HepG2 (cell line): ENCODE measurements at regions not wholly inside any gene's neighbourhood (a gene's known extent, or its start where the extent isn't known, plus 50 kb on each side); places are given as distances from the start of the nearest gene placed in this dataset.

Experiments
- ARNT ChIP-seq: fragments of 450-650 bp; IDR thresholded peaks from 2 replicates; pipeline ENCODE4 v1.6.1; 2017
- ATM ChIP-seq: fragments of 450-650 bp; IDR thresholded peaks from 2 replicates; pipeline ENCODE4 v1.7.1; 2017; ENCODE audit warnings: mild to moderate bottlenecking, borderline replicate concordance
- HCFC1 ChIP-seq: fragments of 150-350 bp; IDR thresholded peaks from 2 replicates; pipeline ENCODE4 v1.6.1; 2014; ENCODE audit warnings: low read depth, low read length
- KLF16 ChIP-seq, 2 experiments: sonication (generic) in 1 of 2; formaldehyde crosslinking in 1 of 2; IDR thresholded peaks; 2 replicates each; pipeline versions ENCODE4 v1.6.1 to v1.8.0; 2016 to 2023; ENCODE audit warnings: missing genetic modification reagents in 2 of 2, missing compliant biosample characterization in 1 of 2
- KMT2B ChIP-seq: IDR thresholded peaks from 2 replicates; pipeline ENCODE4 v1.6.1; 2016; ENCODE audit warnings: missing genetic modification reagents, missing compliant biosample characterization
- ZNF781 ChIP-seq: sonication (generic); formaldehyde crosslinking; IDR thresholded peaks from 2 replicates; pipeline ENCODE4 v1.5.1; 2020; ENCODE audit warnings: borderline replicate concordance, mild to moderate bottlenecking, missing genetic modification reagents; ENCODE audit errors: not compliant biosample characterization
- ZZZ3 ChIP-seq: sonication (generic); formaldehyde crosslinking; IDR thresholded peaks from 2 replicates; pipeline ENCODE4 v1.4.0; 2020; ENCODE audit warnings: missing genetic modification reagents, mild to moderate bottlenecking, borderline replicate concordance
- TF ChIP-seq, protein P1 (sequence below): IDR thresholded peaks from 2 replicates; pipeline ENCODE4 v1.6.1; 2016; ENCODE audit warnings: low read depth, control low read depth
- TF ChIP-seq, protein P2 (sequence below): sonication (generic); formaldehyde crosslinking; IDR thresholded peaks from 2 replicates; pipeline ENCODE4 v1.4.0; 2020; ENCODE audit warnings: missing genetic modification reagents
- TF ChIP-seq, protein P3 (sequence below): sonication (generic); formaldehyde crosslinking; IDR thresholded peaks from 2 replicates; pipeline ENCODE4 v1.8.0; 2022; ENCODE audit warnings: mild to moderate bottlenecking, missing genetic modification reagents
- TF ChIP-seq, protein P4 (sequence below): IDR thresholded peaks from 2 replicates; pipeline ENCODE4 v1.6.1; 2016; ENCODE audit warnings: missing genetic modification reagents, missing compliant biosample characterization
- TF ChIP-seq, protein P5 (sequence below): sonication (generic); formaldehyde crosslinking; IDR thresholded peaks from 2 replicates; pipeline ENCODE4 v1.4.0; 2020; ENCODE audit warnings: missing genetic modification reagents, borderline replicate concordance
- TF ChIP-seq, protein P6 (sequence below): sonication (generic); formaldehyde crosslinking; IDR thresholded peaks from 2 replicates; pipeline ENCODE4 v1.4.0; 2020; ENCODE audit warnings: missing genetic modification reagents

DNA sequence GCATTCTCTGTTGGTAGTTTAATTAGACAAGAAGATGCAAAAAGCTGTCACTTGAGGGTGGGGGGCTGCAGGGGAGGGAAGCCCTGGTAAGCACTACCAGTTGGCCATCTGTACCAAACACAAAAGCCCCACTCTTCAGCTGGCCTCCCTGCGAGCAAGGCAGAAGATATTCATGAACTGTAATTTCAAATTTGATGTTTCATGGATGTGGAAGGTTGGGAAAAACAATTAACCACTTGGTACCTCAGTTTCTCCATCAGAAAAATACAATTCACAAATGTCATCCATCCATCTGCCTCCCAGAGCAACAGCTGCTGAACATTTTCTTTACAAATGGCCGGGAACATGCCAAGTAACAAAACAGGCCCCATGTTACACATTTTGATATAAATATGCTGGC lies 265.3 kb downstream of the HNRNPD start (continued):
- TF ChIP-seq, protein P1, sequence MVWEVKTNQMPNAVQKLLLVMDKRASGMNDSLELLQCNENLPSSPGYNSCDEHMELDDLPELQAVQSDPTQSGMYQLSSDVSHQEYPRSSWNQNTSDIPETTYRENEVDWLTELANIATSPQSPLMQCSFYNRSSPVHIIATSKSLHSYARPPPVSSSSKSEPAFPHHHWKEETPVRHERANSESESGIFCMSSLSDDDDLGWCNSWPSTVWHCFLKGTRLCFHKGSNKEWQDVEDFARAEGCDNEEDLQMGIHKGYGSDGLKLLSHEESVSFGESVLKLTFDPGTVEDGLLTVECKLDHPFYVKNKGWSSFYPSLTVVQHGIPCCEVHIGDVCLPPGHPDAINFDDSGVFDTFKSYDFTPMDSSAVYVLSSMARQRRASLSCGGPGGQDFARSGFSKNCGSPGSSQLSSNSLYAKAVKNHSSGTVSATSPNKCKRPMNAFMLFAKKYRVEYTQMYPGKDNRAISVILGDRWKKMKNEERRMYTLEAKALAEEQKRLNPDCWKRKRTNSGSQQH (CRISPR knock-in tag), result no peak
- TF ChIP-seq, protein P2, sequence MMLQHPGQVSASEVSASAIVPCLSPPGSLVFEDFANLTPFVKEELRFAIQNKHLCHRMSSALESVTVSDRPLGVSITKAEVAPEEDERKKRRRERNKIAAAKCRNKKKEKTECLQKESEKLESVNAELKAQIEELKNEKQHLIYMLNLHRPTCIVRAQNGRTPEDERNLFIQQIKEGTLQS (CRISPR knock-in tag), result no peak
- TF ChIP-seq, protein P3, sequence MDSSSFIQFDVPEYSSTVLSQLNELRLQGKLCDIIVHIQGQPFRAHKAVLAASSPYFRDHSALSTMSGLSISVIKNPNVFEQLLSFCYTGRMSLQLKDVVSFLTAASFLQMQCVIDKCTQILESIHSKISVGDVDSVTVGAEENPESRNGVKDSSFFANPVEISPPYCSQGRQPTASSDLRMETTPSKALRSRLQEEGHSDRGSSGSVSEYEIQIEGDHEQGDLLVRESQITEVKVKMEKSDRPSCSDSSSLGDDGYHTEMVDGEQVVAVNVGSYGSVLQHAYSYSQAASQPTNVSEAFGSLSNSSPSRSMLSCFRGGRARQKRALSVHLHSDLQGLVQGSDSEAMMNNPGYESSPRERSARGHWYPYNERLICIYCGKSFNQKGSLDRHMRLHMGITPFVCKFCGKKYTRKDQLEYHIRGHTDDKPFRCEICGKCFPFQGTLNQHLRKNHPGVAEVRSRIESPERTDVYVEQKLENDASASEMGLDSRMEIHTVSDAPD (CRISPR knock-in tag), result no peak
- TF ChIP-seq, protein P4, sequence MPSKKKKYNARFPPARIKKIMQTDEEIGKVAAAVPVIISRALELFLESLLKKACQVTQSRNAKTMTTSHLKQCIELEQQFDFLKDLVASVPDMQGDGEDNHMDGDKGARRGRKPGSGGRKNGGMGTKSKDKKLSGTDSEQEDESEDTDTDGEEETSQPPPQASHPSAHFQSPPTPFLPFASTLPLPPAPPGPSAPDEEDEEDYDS (CRISPR knock-in tag), result no peak
- TF ChIP-seq, protein P5, sequence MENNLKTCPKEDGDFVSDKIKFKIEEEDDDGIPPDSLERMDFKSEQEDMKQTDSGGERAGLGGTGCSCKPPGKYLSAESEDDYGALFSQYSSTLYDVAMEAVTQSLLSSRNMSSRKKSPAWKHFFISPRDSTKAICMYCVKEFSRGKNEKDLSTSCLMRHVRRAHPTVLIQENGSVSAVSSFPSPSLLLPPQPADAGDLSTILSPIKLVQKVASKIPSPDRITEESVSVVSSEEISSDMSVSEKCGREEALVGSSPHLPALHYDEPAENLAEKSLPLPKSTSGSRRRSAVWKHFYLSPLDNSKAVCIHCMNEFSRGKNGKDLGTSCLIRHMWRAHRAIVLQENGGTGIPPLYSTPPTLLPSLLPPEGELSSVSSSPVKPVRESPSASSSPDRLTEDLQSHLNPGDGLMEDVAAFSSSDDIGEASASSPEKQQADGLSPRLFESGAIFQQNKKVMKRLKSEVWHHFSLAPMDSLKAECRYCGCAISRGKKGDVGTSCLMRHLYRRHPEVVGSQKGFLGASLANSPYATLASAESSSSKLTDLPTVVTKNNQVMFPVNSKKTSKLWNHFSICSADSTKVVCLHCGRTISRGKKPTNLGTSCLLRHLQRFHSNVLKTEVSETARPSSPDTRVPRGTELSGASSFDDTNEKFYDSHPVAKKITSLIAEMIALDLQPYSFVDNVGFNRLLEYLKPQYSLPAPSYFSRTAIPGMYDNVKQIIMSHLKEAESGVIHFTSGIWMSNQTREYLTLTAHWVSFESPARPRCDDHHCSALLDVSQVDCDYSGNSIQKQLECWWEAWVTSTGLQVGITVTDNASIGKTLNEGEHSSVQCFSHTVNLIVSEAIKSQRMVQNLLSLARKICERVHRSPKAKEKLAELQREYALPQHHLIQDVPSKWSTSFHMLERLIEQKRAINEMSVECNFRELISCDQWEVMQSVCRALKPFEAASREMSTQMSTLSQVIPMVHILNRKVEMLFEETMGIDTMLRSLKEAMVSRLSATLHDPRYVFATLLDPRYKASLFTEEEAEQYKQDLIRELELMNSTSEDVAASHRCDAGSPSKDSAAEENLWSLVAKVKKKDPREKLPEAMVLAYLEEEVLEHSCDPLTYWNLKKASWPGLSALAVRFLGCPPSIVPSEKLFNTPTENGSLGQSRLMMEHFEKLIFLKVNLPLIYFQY (CRISPR knock-in tag), result no peak
- TF ChIP-seq KLF16 (CRISPR knock-in tag; IDR thresholded peaks at IDR 0.05) (no peak), ATM (no peak), HCFC1 (no peak), ZNF781 (CRISPR knock-in tag) (no peak), ARNT (no peak), KMT2B (no peak), ZZZ3 (CRISPR knock-in tag) (no peak)
- TF ChIP-seq, protein P6, sequence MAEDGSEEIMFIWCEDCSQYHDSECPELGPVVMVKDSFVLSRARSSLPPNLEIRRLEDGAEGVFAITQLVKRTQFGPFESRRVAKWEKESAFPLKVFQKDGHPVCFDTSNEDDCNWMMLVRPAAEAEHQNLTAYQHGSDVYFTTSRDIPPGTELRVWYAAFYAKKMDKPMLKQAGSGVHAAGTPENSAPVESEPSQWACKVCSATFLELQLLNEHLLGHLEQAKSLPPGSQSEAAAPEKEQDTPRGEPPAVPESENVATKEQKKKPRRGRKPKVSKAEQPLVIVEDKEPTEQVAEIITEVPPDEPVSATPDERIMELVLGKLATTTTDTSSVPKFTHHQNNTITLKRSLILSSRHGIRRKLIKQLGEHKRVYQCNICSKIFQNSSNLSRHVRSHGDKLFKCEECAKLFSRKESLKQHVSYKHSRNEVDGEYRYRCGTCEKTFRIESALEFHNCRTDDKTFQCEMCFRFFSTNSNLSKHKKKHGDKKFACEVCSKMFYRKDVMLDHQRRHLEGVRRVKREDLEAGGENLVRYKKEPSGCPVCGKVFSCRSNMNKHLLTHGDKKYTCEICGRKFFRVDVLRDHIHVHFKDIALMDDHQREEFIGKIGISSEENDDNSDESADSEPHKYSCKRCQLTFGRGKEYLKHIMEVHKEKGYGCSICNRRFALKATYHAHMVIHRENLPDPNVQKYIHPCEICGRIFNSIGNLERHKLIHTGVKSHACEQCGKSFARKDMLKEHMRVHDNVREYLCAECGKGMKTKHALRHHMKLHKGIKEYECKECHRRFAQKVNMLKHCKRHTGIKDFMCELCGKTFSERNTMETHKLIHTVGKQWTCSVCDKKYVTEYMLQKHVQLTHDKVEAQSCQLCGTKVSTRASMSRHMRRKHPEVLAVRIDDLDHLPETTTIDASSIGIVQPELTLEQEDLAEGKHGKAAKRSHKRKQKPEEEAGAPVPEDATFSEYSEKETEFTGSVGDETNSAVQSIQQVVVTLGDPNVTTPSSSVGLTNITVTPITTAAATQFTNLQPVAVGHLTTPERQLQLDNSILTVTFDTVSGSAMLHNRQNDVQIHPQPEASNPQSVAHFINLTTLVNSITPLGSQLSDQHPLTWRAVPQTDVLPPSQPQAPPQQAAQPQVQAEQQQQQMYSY (CRISPR knock-in tag), result no peak
